ENCODE measurements at regions not wholly inside any gene's neighbourhood (a gene's known extent, or its start where the extent isn't known, plus 50 kb on each side); places are given as distances from the start of the nearest gene placed in this dataset.
"Not testable (repeated sequence)": the region's sequence is repeated elsewhere in the genome, so short reads cannot be mapped to it uniquely, and the experiment has no call there.

- H3K9me3 Mint-ChIP-seq: peaks cover 1% of the 10 kb centered on the region
- H3K4me3 Mint-ChIP-seq: no peak overlapping the region
- no peaks in the 10 kb centered on the region for H3K27me3 Mint-ChIP-seq
- H3K36me3 Mint-ChIP-seq: no peaks in the 10 kb centered on the region
- DNase-seq (ENCODE audit: low spot score in 2 of 2) (no peak), ATAC-seq (ENCODE audit: low read depth) (no peak)
- H3K4me1 Mint-ChIP-seq: no peaks in the 10 kb centered on the region
- no peak overlapping the region for H3K27ac Mint-ChIP-seq
Observed at GRCh38 chr7:69515495-69516212, 82.6 kb upstream of the AUTS2 start.

- Mint-ChIP-seq H3K27ac (no peak overlapping the region), H3K4me1 (no peaks in the 10 kb centered on the region), H3K27me3 (no peaks in the 10 kb centered on the region), H3K9me3 (no peaks in the 10 kb centered on the region), H3K36me3 (no peaks in the 10 kb centered on the region), H3K4me3 (no peak overlapping the region)
- DNase-seq (ENCODE audit: low spot score in 2 of 2) (no peak), ATAC-seq (ENCODE audit: low read depth) (no peak)
Observed at GRCh38 chr7:69516238-69516820, 81.9 kb upstream of the AUTS2 start.

- H3K4me3 Mint-ChIP-seq: no peak overlapping the region
- no peaks in the 10 kb centered on the region for H3K36me3 Mint-ChIP-seq
- ATAC-seq (ENCODE audit: low read depth) (no peak), DNase-seq (ENCODE audit: low spot score in 2 of 2) (no peak)
- H3K4me1 Mint-ChIP-seq: no peaks in the 10 kb centered on the region
- H3K27ac Mint-ChIP-seq: no peak overlapping the region
- no peaks in the 10 kb centered on the region for H3K27me3 Mint-ChIP-seq
- H3K9me3 Mint-ChIP-seq: no peaks in the 10 kb centered on the region
Observed at GRCh38 chr7:69517985-69518704, 80.1 kb upstream of the AUTS2 start.

- Mint-ChIP-seq H3K27me3 (no peaks in the 10 kb centered on the region), H3K36me3 (no peaks in the 10 kb centered on the region), H3K4me3 (no peak overlapping the region), H3K9me3 (no peaks in the 10 kb centered on the region), H3K27ac (no peak overlapping the region), H3K4me1 (no peaks in the 10 kb centered on the region)
- no peak for ATAC-seq (ENCODE audit: low read depth)
- DNase-seq (ENCODE audit: low spot score in 2 of 2): no peak
Observed at GRCh38 chr7:69518705-69519077, 79.6 kb upstream of the AUTS2 start.

- no peak for ATAC-seq (ENCODE audit: low read depth)
- no peak overlapping the region for H3K4me3 Mint-ChIP-seq
- no peak for DNase-seq (ENCODE audit: low spot score in 2 of 2)
- H3K27me3 Mint-ChIP-seq: peaks cover 2% of the 10 kb centered on the region
- no peaks in the 10 kb centered on the region for H3K4me1 Mint-ChIP-seq
- H3K36me3 Mint-ChIP-seq: no peaks in the 10 kb centered on the region
- H3K27ac Mint-ChIP-seq: no peak overlapping the region
- peaks cover 2% of the 10 kb centered on the region for H3K9me3 Mint-ChIP-seq
Observed at GRCh38 chr7:69526570-69526969, 71.7 kb upstream of the AUTS2 start.

- H3K36me3 Mint-ChIP-seq: no peaks in the 10 kb centered on the region
- H3K4me1 Mint-ChIP-seq: no peaks in the 10 kb centered on the region
- H3K27ac Mint-ChIP-seq: no peak overlapping the region
- ATAC-seq (ENCODE audit: low read depth) (no peak), DNase-seq (ENCODE audit: low spot score in 2 of 2) (no peak)
- no peak overlapping the region for H3K4me3 Mint-ChIP-seq
- H3K9me3 Mint-ChIP-seq: peaks cover 3% of the 10 kb centered on the region
- peaks cover 2% of the 10 kb centered on the region for H3K27me3 Mint-ChIP-seq
Observed at GRCh38 chr7:69527706-69528105, 70.6 kb upstream of the AUTS2 start.

- peaks cover 2% of the 10 kb centered on the region for H3K4me1 Mint-ChIP-seq
- no peak for ATAC-seq (ENCODE audit: low read depth)
- H3K36me3 Mint-ChIP-seq: no peaks in the 10 kb centered on the region
- peaks cover 7% of the 10 kb centered on the region for H3K27me3 Mint-ChIP-seq
- H3K27ac Mint-ChIP-seq: no peak overlapping the region
- no peak for DNase-seq (ENCODE audit: low spot score in 2 of 2)
- no peak overlapping the region for H3K4me3 Mint-ChIP-seq
- H3K9me3 Mint-ChIP-seq: peaks cover 2% of the 10 kb centered on the region
Observed at GRCh38 chr7:69531050-69531449, 67.2 kb upstream of the AUTS2 start.

GRCh38 chr7:69534461-69535041 is 63.7 kb upstream of the AUTS2 start:
- peaks cover 2% of the 10 kb centered on the region for H3K9me3 Mint-ChIP-seq
- no peaks in the 10 kb centered on the region for H3K36me3 Mint-ChIP-seq
- DNase-seq (ENCODE audit: low spot score in 2 of 2) (no peak), ATAC-seq (ENCODE audit: low read depth) (no peak)
- H3K27me3 Mint-ChIP-seq: peaks cover 7% of the 10 kb centered on the region
- no peak overlapping the region for H3K4me3 Mint-ChIP-seq
- peaks cover 2% of the 10 kb centered on the region for H3K4me1 Mint-ChIP-seq
- H3K27ac Mint-ChIP-seq: no peak overlapping the region

- Mint-ChIP-seq H3K4me1 (peaks cover 2% of the 10 kb centered on the region), H3K9me3 (peaks cover 4% of the 10 kb centered on the region), H3K4me3 (no peak overlapping the region), H3K27ac (no peak overlapping the region), H3K36me3 (no peaks in the 10 kb centered on the region), H3K27me3 (peaks cover 6% of the 10 kb centered on the region)
- DNase-seq (ENCODE audit: low spot score in 2 of 2) (no peak), ATAC-seq (ENCODE audit: low read depth) (no peak)
Observed at GRCh38 chr7:69537691-69538090, 60.6 kb upstream of the AUTS2 start.

GRCh38 chr7:69539531-69539930 is 58.7 kb upstream of the AUTS2 start:
- H3K36me3 Mint-ChIP-seq: no peaks in the 10 kb centered on the region
- H3K27me3 Mint-ChIP-seq: peaks cover 3% of the 10 kb centered on the region
- peaks cover 3% of the 10 kb centered on the region for H3K9me3 Mint-ChIP-seq
- peaks cover 2% of the 10 kb centered on the region for H3K4me1 Mint-ChIP-seq
- ATAC-seq (ENCODE audit: low read depth) (no peak), DNase-seq (ENCODE audit: low spot score in 2 of 2) (no peak)
- H3K4me3 Mint-ChIP-seq: no peak overlapping the region
- H3K27ac Mint-ChIP-seq: no peak overlapping the region

GRCh38 chr7:69540287-69540686 is 58.0 kb upstream of the AUTS2 start:
- Mint-ChIP-seq H3K4me3 (no peak overlapping the region), H3K27me3 (peaks cover 2% of the 10 kb centered on the region), H3K9me3 (peaks cover 3% of the 10 kb centered on the region), H3K27ac (no peak overlapping the region), H3K36me3 (no peaks in the 10 kb centered on the region), H3K4me1 (no peaks in the 10 kb centered on the region)
- DNase-seq (ENCODE audit: low spot score in 2 of 2): no peak
- no peak for ATAC-seq (ENCODE audit: low read depth)

- H3K9me3 Mint-ChIP-seq; DNase-seq (ENCODE audit: low spot score in 2 of 2); H3K27ac Mint-ChIP-seq; H3K27me3 Mint-ChIP-seq; ATAC-seq (ENCODE audit: low read depth); H3K4me3 Mint-ChIP-seq; H3K4me1 Mint-ChIP-seq; H3K36me3 Mint-ChIP-seq: not testable (repeated sequence)
Observed at GRCh38 chr7:69541779-69542432, 56.4 kb upstream of the AUTS2 start.

- Mint-ChIP-seq H3K27ac (no peak overlapping the region), H3K36me3 (no peaks in the 10 kb centered on the region), H3K4me3 (no peak overlapping the region), H3K9me3 (peaks cover 3% of the 10 kb centered on the region), H3K27me3 (peaks cover 1% of the 10 kb centered on the region), H3K4me1 (no peaks in the 10 kb centered on the region)
- no peak for ATAC-seq (ENCODE audit: low read depth)
- no peak for DNase-seq (ENCODE audit: low spot score in 2 of 2)
Observed at GRCh38 chr7:69545175-69545574, 53.1 kb upstream of the AUTS2 start.

Measured in memory B cell (primary cell).